Smooth muscle cell (in vitro differentiated cells): ENCODE measurements at regions not wholly inside any gene's neighbourhood (a gene's known extent, or its start where the extent isn't known, plus 50 kb on each side); places are given as distances from the start of the nearest gene placed in this dataset.

ENCODE experiments used
- DNase-seq: peaks from one replicate; lab custom pipeline; 2025; ENCODE audit not compliant: unreplicated experiment; lab: John Stamatoyannopoulos, UW
- H2AFZ ChIP-seq: fragments of 200-600 bp; sonication (generic); 2 replicates; pipeline ENCODE4 v1.6.0; 2016; ENCODE audit warnings: antibody characterized with exemption, low read depth, mild to moderate bottlenecking
- H3F3A ChIP-seq: fragments of 200-600 bp; sonication (generic); 2 replicates; pipeline ENCODE4 v1.6.0; 2017; ENCODE audit warnings: antibody characterized with exemption, low read depth
- H3K27ac ChIP-seq: fragments of 200-600 bp; sonication (generic); 2 replicates; pipeline ENCODE4 v1.5.1; 2016; ENCODE audit warnings: low read depth, mild to moderate bottlenecking
- H3K27me3 ChIP-seq: fragments of 200-600 bp; sonication (generic); 2 replicates; pipeline ENCODE4 v1.6.1; 2016; ENCODE audit warnings: low read depth, mild to moderate bottlenecking
- H3K36me3 ChIP-seq: fragments of 200-600 bp; sonication (generic); 2 replicates; pipeline ENCODE4 v1.5.1; 2016; ENCODE audit warnings: low read depth
- H3K4me1 ChIP-seq: fragments of 200-600 bp; sonication (generic); 2 replicates; pipeline ENCODE4 v1.5.1; 2016; ENCODE audit warnings: low read depth
- H3K4me2 ChIP-seq: fragments of 200-600 bp; sonication (generic); 2 replicates; pipeline ENCODE4 v1.6.0; 2016; ENCODE audit warnings: mild to moderate bottlenecking
- H3K4me3 ChIP-seq: fragments of 200-600 bp; sonication (generic); 2 replicates; pipeline ENCODE4 v1.5.1; 2016; ENCODE audit warnings: mild to moderate bottlenecking
- H3K79me2 ChIP-seq: fragments of 200-600 bp; sonication (generic); 2 replicates; pipeline ENCODE4 v1.6.0; 2016; ENCODE audit warnings: low read depth, mild to moderate bottlenecking
- H3K9ac ChIP-seq: fragments of 200-600 bp; sonication (generic); 2 replicates; pipeline ENCODE4 v1.6.0; 2016; ENCODE audit warnings: low read depth
- H3K9me3 ChIP-seq: fragments of 200-600 bp; sonication (generic); replicated peaks from 2 replicates; pipeline ENCODE4 v1.5.1; 2016; ENCODE audit warnings: low read depth
- H4K20me1 ChIP-seq: fragments of 200-600 bp; sonication (generic); 2 replicates; pipeline ENCODE4 v1.6.0; 2016; ENCODE audit warnings: low read depth
- WGBS: methylation state at CpG from one replicate; pipeline ENCODE4 v1.1.7; 2016; ENCODE audit warnings: low lambda C conversion rate; 5-methylcytosine and 5-hydroxymethylcytosine counted together
- TF ChIP-seq, protein P1 (sequence below): fragments of 200-600 bp; sonication (generic); IDR thresholded peaks from 2 replicates; pipeline ENCODE4 v1.5.1; 2017; ENCODE audit warnings: borderline replicate concordance, mild to moderate bottlenecking, antibody characterized with exemption; ENCODE audit not compliant: insufficient read depth, poor library complexity, severe bottlenecking

DNA sequence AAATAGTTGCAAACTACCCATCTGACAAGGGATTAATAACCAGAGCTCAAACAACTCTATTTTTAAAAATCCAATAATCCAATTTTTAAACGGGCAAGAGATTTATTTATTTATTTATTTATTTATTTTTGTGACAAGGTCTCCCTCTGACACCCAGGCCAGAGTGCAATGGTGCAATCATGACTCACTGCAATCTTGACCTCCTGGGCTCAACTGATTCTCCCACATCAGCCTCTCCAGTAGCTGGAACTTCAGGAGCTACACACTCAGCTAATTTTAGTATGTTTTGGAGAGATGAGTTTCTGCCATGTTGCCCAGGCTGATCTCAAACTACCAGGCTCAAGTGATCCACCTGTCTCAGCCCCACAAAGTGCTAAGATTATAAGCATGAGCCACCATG, 267.2 kb upstream of the BLID start:
- no peaks in the 10 kb centered on the region for H3K4me1 ChIP-seq
- TF ChIP-seq, protein P1, sequence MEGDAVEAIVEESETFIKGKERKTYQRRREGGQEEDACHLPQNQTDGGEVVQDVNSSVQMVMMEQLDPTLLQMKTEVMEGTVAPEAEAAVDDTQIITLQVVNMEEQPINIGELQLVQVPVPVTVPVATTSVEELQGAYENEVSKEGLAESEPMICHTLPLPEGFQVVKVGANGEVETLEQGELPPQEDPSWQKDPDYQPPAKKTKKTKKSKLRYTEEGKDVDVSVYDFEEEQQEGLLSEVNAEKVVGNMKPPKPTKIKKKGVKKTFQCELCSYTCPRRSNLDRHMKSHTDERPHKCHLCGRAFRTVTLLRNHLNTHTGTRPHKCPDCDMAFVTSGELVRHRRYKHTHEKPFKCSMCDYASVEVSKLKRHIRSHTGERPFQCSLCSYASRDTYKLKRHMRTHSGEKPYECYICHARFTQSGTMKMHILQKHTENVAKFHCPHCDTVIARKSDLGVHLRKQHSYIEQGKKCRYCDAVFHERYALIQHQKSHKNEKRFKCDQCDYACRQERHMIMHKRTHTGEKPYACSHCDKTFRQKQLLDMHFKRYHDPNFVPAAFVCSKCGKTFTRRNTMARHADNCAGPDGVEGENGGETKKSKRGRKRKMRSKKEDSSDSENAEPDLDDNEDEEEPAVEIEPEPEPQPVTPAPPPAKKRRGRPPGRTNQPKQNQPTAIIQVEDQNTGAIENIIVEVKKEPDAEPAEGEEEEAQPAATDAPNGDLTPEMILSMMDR: no peak
- no peaks in the 10 kb centered on the region for H3K36me3 ChIP-seq
- H3K4me3 ChIP-seq: no peak overlapping the region
- WGBS: 88% methylated on average over 1 of the region's 1 CpG
- no peak for DNase-seq
- no peaks in the 10 kb centered on the region for H3K9me3 ChIP-seq
- no peaks in the 10 kb centered on the region for H3K79me2 ChIP-seq
- H2AFZ ChIP-seq: no peak overlapping the region
- no peak overlapping the region for H3K4me2 ChIP-seq
- no peaks in the 10 kb centered on the region for H3K27me3 ChIP-seq
- H3K27ac ChIP-seq: no peak overlapping the region
- no peaks in the 10 kb centered on the region for H4K20me1 ChIP-seq
- H3F3A ChIP-seq: no peaks in the 10 kb centered on the region
- no peak overlapping the region for H3K9ac ChIP-seq

DNA sequence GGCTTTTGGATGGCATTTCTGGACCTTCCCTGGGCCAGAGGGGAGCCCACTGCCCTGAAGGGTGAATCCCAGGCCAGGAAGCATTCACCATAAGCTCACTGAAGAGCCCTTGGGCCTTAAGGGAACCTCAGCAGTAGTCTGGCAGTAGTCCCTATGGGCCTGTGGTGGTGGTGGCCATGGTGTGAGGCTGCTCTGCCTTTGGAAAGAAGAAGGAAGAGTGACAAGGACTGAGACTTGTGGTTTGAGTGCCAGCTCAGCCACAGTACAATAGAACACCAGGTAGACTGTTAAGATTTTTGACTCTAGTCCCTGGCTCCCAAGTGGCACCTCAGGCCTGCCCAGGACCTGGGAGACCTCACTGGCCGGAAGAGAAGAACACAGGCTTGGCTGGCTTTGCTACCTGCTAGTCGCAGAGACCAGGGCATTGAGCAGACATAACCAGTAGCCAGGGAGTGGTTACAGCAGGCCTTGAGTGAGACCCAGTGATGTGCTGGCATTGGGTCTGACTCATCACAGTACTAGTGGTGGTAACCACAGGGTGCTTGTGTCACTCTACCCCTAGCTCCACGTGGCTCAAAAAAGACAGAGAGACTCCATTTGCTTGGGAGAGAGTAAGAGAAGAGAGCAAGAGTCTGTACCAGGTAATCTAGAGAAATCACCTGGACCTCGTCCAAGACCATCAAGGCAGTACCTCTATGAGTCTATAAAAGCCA, 259.8 kb upstream of the BLID start:
- Histone ChIP-seq H3K79me2 (no peaks in the 10 kb centered on the region), H3K4me1 (no peaks in the 10 kb centered on the region), H3K4me2 (no peak overlapping the region), H2AFZ (no peak overlapping the region), H4K20me1 (no peaks in the 10 kb centered on the region), H3K4me3 (no peak overlapping the region), H3K9me3 (no peaks in the 10 kb centered on the region), H3F3A (no peaks in the 10 kb centered on the region), H3K27ac (no peak overlapping the region), H3K27me3 (no peaks in the 10 kb centered on the region), H3K36me3 (no peaks in the 10 kb centered on the region), H3K9ac (no peak overlapping the region)
- TF ChIP-seq, protein P1: no peak
- 69% methylated on average over 4 of the region's 4 CpGs for WGBS
- no peak for DNase-seq

GRCh38 chr11:122368796-122369195, 252.8 kb upstream of the BLID start:
- Histone ChIP-seq H3K27me3 (no peaks in the 10 kb centered on the region), H3K36me3 (no peaks in the 10 kb centered on the region), H3K79me2 (no peaks in the 10 kb centered on the region), H3K4me2 (no peak overlapping the region), H2AFZ (no peak overlapping the region), H3K27ac (no peak overlapping the region), H3K9ac (no peak overlapping the region), H3K4me1 (peaks cover 4% of the 10 kb centered on the region), H4K20me1 (no peaks in the 10 kb centered on the region), H3K9me3 (no peaks in the 10 kb centered on the region), H3F3A (no peaks in the 10 kb centered on the region), H3K4me3 (no peak overlapping the region)
- DNase-seq: no peak
- WGBS: 98% methylated on average over 4 of the region's 4 CpGs
- TF ChIP-seq, protein P1: no peak

GRCh38 chr11:122367809-122368231, 251.8 kb upstream of the BLID start:
- Histone ChIP-seq H3F3A (no peaks in the 10 kb centered on the region), H4K20me1 (no peaks in the 10 kb centered on the region), H3K27ac (no peak overlapping the region), H3K79me2 (no peaks in the 10 kb centered on the region), H3K4me3 (peak overlapping the region; percentile 33), H2AFZ (peak overlapping the region; percentile 77), H3K9ac (no peak overlapping the region), H3K27me3 (no peaks in the 10 kb centered on the region), H3K4me1 (peaks cover 4% of the 10 kb centered on the region), H3K9me3 (no peaks in the 10 kb centered on the region), H3K36me3 (no peaks in the 10 kb centered on the region), H3K4me2 (peak overlapping the region; percentile 57)
- TF ChIP-seq, protein P1: no peak
- WGBS: 39% methylated on average over 6 of the region's 6 CpGs
- DNase-seq: no peak
